ENCODE measurements at regions not wholly inside any gene's neighbourhood (a gene's known extent, or its start where the extent isn't known, plus 50 kb on each side); places are given as distances from the start of the nearest gene placed in this dataset.
"Not testable (repeated sequence)": the region's sequence is repeated elsewhere in the genome, so short reads cannot be mapped to it uniquely, and the experiment has no call there.

GRCh38 chr3:124325248-124325647 lies 333.3 kb upstream of the ROPN1 start:
- no peak for DNase-seq

GRCh38 chr3:124329723-124330122 lies 337.8 kb upstream of the ROPN1 start:
- no peak for DNase-seq

GRCh38 chr3:124333931-124334640 lies 342.2 kb upstream of the ROPN1 start:
- no peak for DNase-seq

GRCh38 chr3:124336067-124336656 lies 344.2 kb upstream of the ROPN1 start:
- DNase-seq, result no peak

GRCh38 chr3:124345845-124346244 lies 353.9 kb upstream of the ROPN1 start:
- no peak for DNase-seq

GRCh38 chr3:124346487-124346886 lies 354.6 kb upstream of the ROPN1 start:
- no peak for DNase-seq

- no peak for DNase-seq
Measured at GRCh38 chr3:124347418-124347817, 355.5 kb upstream of the ROPN1 start.

- not testable (repeated sequence) for DNase-seq
Measured at GRCh38 chr3:124348555-124348954, 356.6 kb upstream of the ROPN1 start.

- DNase-seq, result no peak
Measured at GRCh38 chr3:124351430-124352148, 359.7 kb upstream of the ROPN1 start.

- DNase-seq, result no peak
Measured at GRCh38 chr3:124352149-124352539, 360.2 kb upstream of the ROPN1 start.

GRCh38 chr3:124353691-124354090 lies 361.8 kb upstream of the ROPN1 start:
- no peak for DNase-seq

- no peak for DNase-seq
Measured at GRCh38 chr3:124354150-124354549, 362.2 kb upstream of the ROPN1 start.

GRCh38 chr3:124358156-124358555 lies 366.2 kb upstream of the ROPN1 start:
- DNase-seq, result no peak

- no peak for DNase-seq
Measured at GRCh38 chr3:124360155-124360554, 368.2 kb upstream of the ROPN1 start.

GRCh38 chr3:124360563-124360962 lies 368.6 kb upstream of the ROPN1 start:
- DNase-seq, result no peak

GRCh38 chr3:124361566-124361965 lies 368.7 kb upstream of the UMPS start:
- no peak for DNase-seq

GRCh38 chr3:124362455-124362854 lies 367.8 kb upstream of the UMPS start:
- no peak for DNase-seq

- no peak for DNase-seq
Measured at GRCh38 chr3:124363476-124363875, 366.8 kb upstream of the UMPS start.

GRCh38 chr3:124364317-124365020 lies 365.8 kb upstream of the UMPS start:
- DNase-seq, result no peak

- not testable (repeated sequence) for DNase-seq
Measured at GRCh38 chr3:124366655-124367054, 363.6 kb upstream of the UMPS start.

- DNase-seq, result no peak
Measured at GRCh38 chr3:124372775-124373174, 357.5 kb upstream of the UMPS start.

GRCh38 chr3:124373524-124373923 lies 356.7 kb upstream of the UMPS start:
- DNase-seq, result no peak

GRCh38 chr3:124374583-124374982 lies 355.7 kb upstream of the UMPS start:
- no peak for DNase-seq
